ENCODE measurements at regions not wholly inside any gene's neighbourhood (a gene's known extent, or its start where the extent isn't known, plus 50 kb on each side); places are given as distances from the start of the nearest gene placed in this dataset.

DNA sequence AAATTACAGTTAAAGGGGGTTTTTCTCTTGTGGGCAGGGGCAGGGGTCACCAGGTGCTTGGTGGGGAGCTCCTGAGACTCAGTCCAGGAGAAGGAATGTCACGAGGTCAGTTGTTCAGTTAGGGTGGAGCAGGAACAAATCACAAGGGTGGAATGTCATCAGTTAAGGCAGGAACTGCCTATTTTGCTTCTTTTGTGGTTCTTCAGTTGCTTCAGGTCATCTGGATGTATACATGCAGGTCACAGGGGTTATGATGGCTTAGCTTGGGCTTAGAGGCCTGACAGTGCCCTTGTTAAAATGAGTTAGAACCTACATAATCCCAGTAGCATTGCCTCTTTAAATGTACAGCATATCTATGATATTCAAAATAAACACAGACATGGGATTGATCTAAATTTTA lies 120.2 kb upstream of the CHD2 start:
- no peak overlapping the region for H3K9ac ChIP-seq (ENCODE audit: low read length)
- H2AFZ ChIP-seq (ENCODE audit: insufficient read depth, low read length, poor library complexity) = no peak overlapping the region
- H3K23ac ChIP-seq (ENCODE audit: low read length) = no peak overlapping the region
- no peak overlapping the region for H4K12ac ChIP-seq (ENCODE audit: low read depth, low read length)
- no peak overlapping the region for H3K4ac ChIP-seq (ENCODE audit: low read depth, low read length)
- peaks cover 2% of the 10 kb centered on the region for H3K9me3 ChIP-seq (ENCODE audit: insufficient read depth, low read depth, low read length)
- no peak overlapping the region for H2BK120ac ChIP-seq (ENCODE audit: insufficient read depth, low read length, poor library complexity)
- H2AK5ac ChIP-seq (ENCODE audit: low read length) = no peak overlapping the region
- no peak overlapping the region for H4K8ac ChIP-seq (ENCODE audit: low read depth, low read length)
- H3K18ac ChIP-seq (ENCODE audit: low read length) = no peak overlapping the region
- H3K79me2 ChIP-seq (ENCODE audit: control insufficient read depth, insufficient read depth, low read length, poor library complexity) = no peaks in the 10 kb centered on the region
- H3K4me2 ChIP-seq (ENCODE audit: low read length) = no peak overlapping the region
- WGBS (ENCODE audit: extremely low coverage, insufficient coverage, insufficient read length) = no CpG with 5 or more reads among the region's 1 CpG
- no peaks in the 10 kb centered on the region for H3K27me3 ChIP-seq (ENCODE audit: insufficient read depth, low read length)
- no peak overlapping the region for H3K14ac ChIP-seq (ENCODE audit: low read length)
- H3K4me1 ChIP-seq (ENCODE audit: control insufficient read depth in 1 of 2, insufficient read depth in 2 of 2, low read length in 2 of 2) = no peaks in the 10 kb centered on the region
- H2BK12ac ChIP-seq (ENCODE audit: low read length) = no peak overlapping the region
- H2BK5ac ChIP-seq (ENCODE audit: low read depth, low read length, poor library complexity) = no peak overlapping the region
- no peak overlapping the region for H3K27ac ChIP-seq (ENCODE audit: low read depth, low read length)
- no peak overlapping the region for H3K4me3 ChIP-seq (ENCODE audit: low read depth, low read length)
- no peaks in the 10 kb centered on the region for H3K79me1 ChIP-seq (ENCODE audit: low read length)
- no peaks in the 10 kb centered on the region for H3K36me3 ChIP-seq (ENCODE audit: control insufficient read depth in 1 of 2, insufficient read depth in 2 of 2, low read length in 2 of 2)
- no peak overlapping the region for H4K91ac ChIP-seq (ENCODE audit: low read depth, low read length)
- no peak for DNase-seq

DNA sequence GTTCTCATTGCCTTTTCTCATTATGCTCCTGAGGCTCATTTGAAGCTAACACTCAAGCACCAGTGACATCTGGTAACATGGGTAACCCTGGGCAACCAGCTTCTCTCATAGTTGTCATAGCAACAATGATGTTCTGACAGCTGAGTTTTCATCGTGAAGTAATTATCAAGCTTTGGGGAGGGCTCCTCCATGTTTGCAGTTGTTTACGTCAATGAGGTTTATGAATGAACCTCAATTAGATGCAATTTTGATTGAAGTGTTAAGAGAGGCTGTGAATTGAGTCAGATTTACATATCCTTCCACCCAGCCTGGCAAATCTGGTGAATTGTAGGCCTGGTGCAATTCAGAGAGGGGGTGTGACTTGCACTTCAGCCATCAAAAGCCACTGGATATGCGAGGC lies 119.3 kb upstream of the CHD2 start:
- Histone ChIP-seq H2BK120ac (ENCODE audit: insufficient read depth, low read length, poor library complexity) (no peak overlapping the region), H4K8ac (ENCODE audit: low read depth, low read length) (no peak overlapping the region), H3K9me3 (ENCODE audit: insufficient read depth, low read depth, low read length) (peaks cover 2% of the 10 kb centered on the region), H3K27ac (ENCODE audit: low read depth, low read length) (no peak overlapping the region), H3K4me3 (ENCODE audit: low read depth, low read length) (no peak overlapping the region), H3K27me3 (ENCODE audit: insufficient read depth, low read length) (no peaks in the 10 kb centered on the region), H3K79me1 (ENCODE audit: low read length) (no peaks in the 10 kb centered on the region), H3K79me2 (ENCODE audit: control insufficient read depth, insufficient read depth, low read length, poor library complexity) (no peaks in the 10 kb centered on the region), H3K4me2 (ENCODE audit: low read length) (no peak overlapping the region), H3K23ac (ENCODE audit: low read length) (no peak overlapping the region), H4K91ac (ENCODE audit: low read depth, low read length) (no peak overlapping the region), H3K14ac (ENCODE audit: low read length) (no peak overlapping the region), H4K12ac (ENCODE audit: low read depth, low read length) (no peak overlapping the region), H3K4me1 (ENCODE audit: control insufficient read depth in 1 of 2, insufficient read depth in 2 of 2, low read length in 2 of 2) (no peaks in the 10 kb centered on the region), H3K36me3 (ENCODE audit: control insufficient read depth in 1 of 2, insufficient read depth in 2 of 2, low read length in 2 of 2) (no peaks in the 10 kb centered on the region), H3K9ac (ENCODE audit: low read length) (no peak overlapping the region), H2BK12ac (ENCODE audit: low read length) (no peak overlapping the region), H2BK5ac (ENCODE audit: low read depth, low read length, poor library complexity) (no peak overlapping the region), H2AFZ (ENCODE audit: insufficient read depth, low read length, poor library complexity) (no peak overlapping the region), H3K18ac (ENCODE audit: low read length) (no peak overlapping the region), H3K4ac (ENCODE audit: low read depth, low read length) (no peak overlapping the region), H2AK5ac (ENCODE audit: low read length) (no peak overlapping the region)
- no CpG with 5 or more reads among the region's 3 CpGs for WGBS (ENCODE audit: extremely low coverage, insufficient coverage, insufficient read length)
- no peak for DNase-seq

DNA sequence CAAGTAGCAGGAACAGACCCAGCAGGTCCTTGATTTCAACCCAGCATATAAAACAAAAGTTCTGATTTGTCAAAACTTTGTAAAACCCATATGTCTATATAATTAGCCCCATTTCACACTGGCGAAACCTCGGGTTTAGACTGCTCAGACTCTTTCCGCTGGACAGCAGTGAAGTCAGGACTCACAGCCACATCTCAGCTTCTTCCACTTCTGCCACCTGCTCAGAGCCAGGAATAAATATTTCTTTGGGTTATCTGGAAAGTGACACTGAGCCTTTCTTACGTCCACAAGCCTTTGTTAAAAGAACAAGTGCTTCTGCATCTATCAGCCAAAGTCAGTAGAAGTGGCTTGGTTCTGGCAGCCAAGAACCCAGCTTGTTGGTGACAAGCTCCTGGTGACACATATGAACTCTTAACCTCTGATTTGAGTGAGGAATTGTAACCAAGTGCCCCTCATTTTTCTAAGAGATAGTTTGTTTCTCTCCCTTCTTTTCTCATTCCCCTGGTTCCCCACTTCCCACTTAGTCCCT lies 118.1 kb upstream of the CHD2 start:
- no peak overlapping the region for H3K23ac ChIP-seq (ENCODE audit: low read length)
- no peak overlapping the region for H4K8ac ChIP-seq (ENCODE audit: low read depth, low read length)
- H3K4me2 ChIP-seq (ENCODE audit: low read length) = no peak overlapping the region
- no peak overlapping the region for H3K14ac ChIP-seq (ENCODE audit: low read length)
- H3K9me3 ChIP-seq (ENCODE audit: insufficient read depth, low read depth, low read length) = peaks cover 2% of the 10 kb centered on the region
- H3K9ac ChIP-seq (ENCODE audit: low read length) = no peak overlapping the region
- H3K4ac ChIP-seq (ENCODE audit: low read depth, low read length) = no peak overlapping the region
- H2BK120ac ChIP-seq (ENCODE audit: insufficient read depth, low read length, poor library complexity) = no peak overlapping the region
- H2AK5ac ChIP-seq (ENCODE audit: low read length) = no peak overlapping the region
- no peak overlapping the region for H3K18ac ChIP-seq (ENCODE audit: low read length)
- no peak overlapping the region for H3K27ac ChIP-seq (ENCODE audit: low read depth, low read length)
- H3K79me1 ChIP-seq (ENCODE audit: low read length) = no peaks in the 10 kb centered on the region
- H3K36me3 ChIP-seq (ENCODE audit: control insufficient read depth in 1 of 2, insufficient read depth in 2 of 2, low read length in 2 of 2) = no peaks in the 10 kb centered on the region
- no peaks in the 10 kb centered on the region for H3K27me3 ChIP-seq (ENCODE audit: insufficient read depth, low read length)
- H4K12ac ChIP-seq (ENCODE audit: low read depth, low read length) = no peak overlapping the region
- H3K4me1 ChIP-seq (ENCODE audit: control insufficient read depth in 1 of 2, insufficient read depth in 2 of 2, low read length in 2 of 2) = peaks cover 0 to 2% of the 10 kb centered on the region in 2 experiments
- DNase-seq = no peak
- H2AFZ ChIP-seq (ENCODE audit: insufficient read depth, low read length, poor library complexity) = no peak overlapping the region
- H2BK12ac ChIP-seq (ENCODE audit: low read length) = no peak overlapping the region
- no peaks in the 10 kb centered on the region for H3K79me2 ChIP-seq (ENCODE audit: control insufficient read depth, insufficient read depth, low read length, poor library complexity)
- no peak overlapping the region for H2BK5ac ChIP-seq (ENCODE audit: low read depth, low read length, poor library complexity)
- WGBS (ENCODE audit: extremely low coverage, insufficient coverage, insufficient read length) = no CpG with 5 or more reads among the region's 4 CpGs
- no peak overlapping the region for H4K91ac ChIP-seq (ENCODE audit: low read depth, low read length)
- no peak overlapping the region for H3K4me3 ChIP-seq (ENCODE audit: low read depth, low read length)

DNA sequence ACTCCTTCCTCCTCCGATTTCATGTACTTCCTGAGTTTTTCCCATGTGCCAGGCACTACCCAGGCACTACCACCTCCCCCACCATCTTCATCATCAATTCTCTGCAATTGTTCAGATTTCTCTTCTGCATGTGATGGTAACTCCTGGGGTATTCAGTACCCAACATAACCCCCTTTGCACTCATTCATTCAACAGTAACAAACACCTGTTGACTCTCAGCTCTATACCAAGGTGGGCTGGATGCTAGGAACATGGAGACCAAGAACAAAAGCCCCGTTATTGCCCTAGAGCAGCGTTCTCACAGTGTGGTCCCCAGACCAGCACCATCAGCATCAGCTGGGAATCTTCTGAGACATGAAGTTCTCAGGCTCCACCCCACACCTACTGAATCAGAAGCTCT lies 113.0 kb upstream of the CHD2 start:
- H3K36me3 ChIP-seq (ENCODE audit: control insufficient read depth in 1 of 2, insufficient read depth in 2 of 2, low read length in 2 of 2) = no peaks in the 10 kb centered on the region
- H3K4me3 ChIP-seq (ENCODE audit: low read depth, low read length) = no peak overlapping the region

More for the DNA sequence above, 113.0 kb upstream of the CHD2 start:
- no peak overlapping the region for H2AK5ac ChIP-seq (ENCODE audit: low read length)
- peaks cover 0 to 3% of the 10 kb centered on the region in 2 experiments for H3K4me1 ChIP-seq (ENCODE audit: control insufficient read depth in 1 of 2, insufficient read depth in 2 of 2, low read length in 2 of 2)
- peaks cover 2% of the 10 kb centered on the region for H3K9me3 ChIP-seq (ENCODE audit: insufficient read depth, low read depth, low read length)
- H3K79me1 ChIP-seq (ENCODE audit: low read length) = no peaks in the 10 kb centered on the region
- H2BK5ac ChIP-seq (ENCODE audit: low read depth, low read length, poor library complexity) = no peak overlapping the region
- H3K9ac ChIP-seq (ENCODE audit: low read length) = no peak overlapping the region
- H2AFZ ChIP-seq (ENCODE audit: insufficient read depth, low read length, poor library complexity) = no peak overlapping the region
- H3K27me3 ChIP-seq (ENCODE audit: insufficient read depth, low read length) = no peaks in the 10 kb centered on the region
- H2BK120ac ChIP-seq (ENCODE audit: insufficient read depth, low read length, poor library complexity) = no peak overlapping the region
- no peaks in the 10 kb centered on the region for H3K79me2 ChIP-seq (ENCODE audit: control insufficient read depth, insufficient read depth, low read length, poor library complexity)
- no peak overlapping the region for H3K23ac ChIP-seq (ENCODE audit: low read length)
- no peak overlapping the region for H3K14ac ChIP-seq (ENCODE audit: low read length)
- no peak overlapping the region for H4K12ac ChIP-seq (ENCODE audit: low read depth, low read length)
- H3K4ac ChIP-seq (ENCODE audit: low read depth, low read length) = no peak overlapping the region
- WGBS (ENCODE audit: extremely low coverage, insufficient coverage, insufficient read length) = no CpG with 5 or more reads among the region's 3 CpGs
- no peak overlapping the region for H3K18ac ChIP-seq (ENCODE audit: low read length)
- no peak overlapping the region for H4K91ac ChIP-seq (ENCODE audit: low read depth, low read length)
- DNase-seq = no peak
- no peak overlapping the region for H2BK12ac ChIP-seq (ENCODE audit: low read length)
- H3K4me2 ChIP-seq (ENCODE audit: low read length) = no peak overlapping the region
- H3K27ac ChIP-seq (ENCODE audit: low read depth, low read length) = no peak overlapping the region
- no peak overlapping the region for H4K8ac ChIP-seq (ENCODE audit: low read depth, low read length)
